CD14-positive monocyte (primary cell): ENCODE measurements at regions not wholly inside any gene's neighbourhood (a gene's known extent, or its start where the extent isn't known, plus 50 kb on each side); places are given as distances from the start of the nearest gene placed in this dataset.

ENCODE experiments used
- DNase-seq, 3 donors: peaks; one replicate each; pipeline ENCODE4 v3.0.0-alpha.2; 2011 to 2022
- H2AFZ ChIP-seq: 2 replicates; pipeline ENCODE4 v1.6.0; 2012; ENCODE audit warnings: mild to moderate bottlenecking, low read depth, low read length, inconsistent platforms; ENCODE audit not compliant: insufficient read depth, poor library complexity, severe bottlenecking
- H3K27ac ChIP-seq, 2 donors: 1 replicate in 1 of 2; 2 replicates in 1 of 2; pipeline ENCODE4 v1.5.1; 2012 to 2013; ENCODE audit warnings: low read length in 2 of 2, control low read depth in 1 of 2, inconsistent platforms in 1 of 2, low read depth in 1 of 2, mild to moderate bottlenecking in 1 of 2
- H3K27me3 ChIP-seq, 2 donors: one replicate each; pipeline versions ENCODE4 v1.6.0 to v1.6.1; 2011 to 2013; ENCODE audit warnings: low read length in 2 of 2; ENCODE audit not compliant: control insufficient read depth in 2 of 2, insufficient read depth in 2 of 2
- H3K36me3 ChIP-seq, 2 donors: replicated peaks in 1 of 2; 1 replicate in 1 of 2; 2 replicates in 1 of 2; pipeline versions ENCODE4 v1.5.1 to v1.6.1; 2012 to 2013; ENCODE audit warnings: low read length in 2 of 2, control low read depth in 1 of 2, inconsistent platforms in 1 of 2, mild to moderate bottlenecking in 1 of 2; ENCODE audit not compliant: insufficient read depth in 2 of 2, control insufficient read depth in 1 of 2
- H3K4me1 ChIP-seq, 2 donors: 1 replicate in 1 of 2; 2 replicates in 1 of 2; pipeline versions ENCODE4 v1.5.1 to v1.6.1; 2012 to 2013; ENCODE audit warnings: low read length in 2 of 2, control low read depth in 1 of 2, inconsistent platforms in 1 of 2, mild to moderate bottlenecking in 1 of 2, moderate library complexity in 1 of 2; ENCODE audit not compliant: insufficient read depth in 2 of 2, control insufficient read depth in 1 of 2
- H3K4me2 ChIP-seq: replicated peaks from 2 replicates; pipeline ENCODE3; 2012; ENCODE audit warnings: low read length, moderate library complexity, mild to moderate bottlenecking; ENCODE audit not compliant: poor library complexity, severe bottlenecking; ENCODE audit errors: extremely low read depth
- H3K4me3 ChIP-seq, 3 experiments: fragments of 200-600 bp in 1 of 3; sonication (generic) in 1 of 3; replicated peaks in 1 of 3; 1 replicate in 2 of 3; 2 replicates in 1 of 3; pipeline ENCODE4 v1.5.1; 2011 to 2013; ENCODE audit warnings: low read length in 3 of 3, mild to moderate bottlenecking in 3 of 3, control low read depth in 2 of 3, low read depth in 2 of 3, inconsistent platforms in 1 of 3, moderate library complexity in 1 of 3
- H3K79me2 ChIP-seq: 2 replicates; pipeline ENCODE4 v1.6.0; 2012; ENCODE audit warnings: mild to moderate bottlenecking, control low read depth, inconsistent platforms, low read length, moderate library complexity; ENCODE audit not compliant: insufficient read depth
- H3K9ac ChIP-seq: 2 replicates; pipeline ENCODE4 v1.6.0; 2017; ENCODE audit warnings: low read length, mild to moderate bottlenecking; ENCODE audit not compliant: insufficient read depth, poor library complexity, severe bottlenecking
- H3K9me3 ChIP-seq, 2 donors: replicated peaks in 1 of 2; 1 replicate in 1 of 2; 2 replicates in 1 of 2; pipeline versions ENCODE4 v1.5.1 to v1.6.1; 2012 to 2013; ENCODE audit warnings: low read length in 2 of 2, control low read depth in 1 of 2; ENCODE audit not compliant: control insufficient read depth in 1 of 2, insufficient read depth in 1 of 2
- H4K20me1 ChIP-seq: 2 replicates; pipeline ENCODE4 v1.6.0; 2012; ENCODE audit warnings: mild to moderate bottlenecking, low read length, control low read depth, moderate library complexity; ENCODE audit not compliant: insufficient read depth
- H3K27ac Mint-ChIP-seq, 7 donors: one replicate each; pipeline ENCODE4 v1.8.0; 2020; ENCODE audit warnings: mild to moderate bottlenecking in 7 of 7, mixed read lengths in 7 of 7, moderate library complexity in 6 of 7, inconsistent platforms in 2 of 7
- H3K27me3 Mint-ChIP-seq, 3 donors: one replicate each; pipeline ENCODE4 v1.8.0; 2021 to 2022; ENCODE audit warnings: low read depth in 3 of 3, mild to moderate bottlenecking in 3 of 3, mixed read lengths in 3 of 3, moderate library complexity in 3 of 3, inconsistent platforms in 1 of 3
- H3K36me3 Mint-ChIP-seq, 2 donors: one replicate each; pipeline ENCODE4 v1.8.0; 2020; ENCODE audit warnings: mixed read lengths in 2 of 2, inconsistent platforms in 1 of 2, mild to moderate bottlenecking in 1 of 2
- H3K4me1 Mint-ChIP-seq: one replicate; pipeline ENCODE4 v1.8.0; 2020; ENCODE audit warnings: mild to moderate bottlenecking, mixed read lengths
- H3K4me3 Mint-ChIP-seq, 2 donors: one replicate each; pipeline ENCODE4 v1.8.0; 2020; ENCODE audit warnings: mild to moderate bottlenecking in 2 of 2, mixed read lengths in 2 of 2, moderate library complexity in 1 of 2
- H3K9me3 Mint-ChIP-seq, 7 donors: one replicate each; pipeline ENCODE4 v1.8.0; 2020 to 2022; ENCODE audit warnings: mixed read lengths in 7 of 7, mild to moderate bottlenecking in 6 of 7, moderate library complexity in 6 of 7, inconsistent platforms in 2 of 7
- WGBS: methylation state at CpG from one replicate; pipeline ENCODE4 v1.1.5; 2013; ENCODE audit warnings: missing lambda C conversion rate; ENCODE audit not compliant: insufficient coverage; 5-methylcytosine and 5-hydroxymethylcytosine counted together
- intact Hi-C, 2 donors: fragments of 100-400 bp; cut with micrococcal nuclease; formaldehyde crosslinking; loops; one replicate each; pipeline versions ENCODE4 v1.15.0 to v1.15.1; 2023
- TF ChIP-seq, protein P1 (sequence below): fragments of 200-600 bp; IDR thresholded peaks from one replicate; pipeline ENCODE4 v1.8.0; 2022; ENCODE audit warnings: antibody characterized with exemption, mild to moderate bottlenecking

- intact Hi-C loops = no loop called here
- no peaks in the 10 kb centered on the region for H3K4me1 ChIP-seq
- TF ChIP-seq, protein P1, sequence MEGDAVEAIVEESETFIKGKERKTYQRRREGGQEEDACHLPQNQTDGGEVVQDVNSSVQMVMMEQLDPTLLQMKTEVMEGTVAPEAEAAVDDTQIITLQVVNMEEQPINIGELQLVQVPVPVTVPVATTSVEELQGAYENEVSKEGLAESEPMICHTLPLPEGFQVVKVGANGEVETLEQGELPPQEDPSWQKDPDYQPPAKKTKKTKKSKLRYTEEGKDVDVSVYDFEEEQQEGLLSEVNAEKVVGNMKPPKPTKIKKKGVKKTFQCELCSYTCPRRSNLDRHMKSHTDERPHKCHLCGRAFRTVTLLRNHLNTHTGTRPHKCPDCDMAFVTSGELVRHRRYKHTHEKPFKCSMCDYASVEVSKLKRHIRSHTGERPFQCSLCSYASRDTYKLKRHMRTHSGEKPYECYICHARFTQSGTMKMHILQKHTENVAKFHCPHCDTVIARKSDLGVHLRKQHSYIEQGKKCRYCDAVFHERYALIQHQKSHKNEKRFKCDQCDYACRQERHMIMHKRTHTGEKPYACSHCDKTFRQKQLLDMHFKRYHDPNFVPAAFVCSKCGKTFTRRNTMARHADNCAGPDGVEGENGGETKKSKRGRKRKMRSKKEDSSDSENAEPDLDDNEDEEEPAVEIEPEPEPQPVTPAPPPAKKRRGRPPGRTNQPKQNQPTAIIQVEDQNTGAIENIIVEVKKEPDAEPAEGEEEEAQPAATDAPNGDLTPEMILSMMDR = no peak
- no peaks in the 10 kb centered on the region for H3K36me3 ChIP-seq
- H3K27ac ChIP-seq = no peak overlapping the region
- no peak overlapping the region for H3K4me2 ChIP-seq
- no CpG with 5 or more reads among the region's 2 CpGs for WGBS
- H3K27me3 ChIP-seq = peaks cover 0 to 2% of the 10 kb centered on the region in 2 donors
- no peak overlapping the region for H3K4me3 Mint-ChIP-seq
- no peaks in the 10 kb centered on the region for H3K79me2 ChIP-seq
- H3K27me3 Mint-ChIP-seq = peaks cover 0 to 4% (median 3%) of the 10 kb centered on the region in 3 donors
- H3K4me1 Mint-ChIP-seq = no peaks in the 10 kb centered on the region
- H3K9me3 Mint-ChIP-seq = peaks cover 0 to 3% (median 0%) of the 10 kb centered on the region in 7 donors
- DNase-seq = no peak
- H3K9ac ChIP-seq = no peak overlapping the region
- H4K20me1 ChIP-seq = no peaks in the 10 kb centered on the region
- no peak overlapping the region for H3K4me3 ChIP-seq
- no peaks in the 10 kb centered on the region for H3K9me3 ChIP-seq
- H3K36me3 Mint-ChIP-seq = no peaks in the 10 kb centered on the region
- H2AFZ ChIP-seq = no peak overlapping the region
- H3K27ac Mint-ChIP-seq = no peak overlapping the region
Observed at GRCh38 chr5:74027732-74028338, 401.8 kb downstream of the ARHGEF28 start.

- no peak overlapping the region for H3K4me3 ChIP-seq
- Mint-ChIP-seq H3K4me3 (no peak overlapping the region), H3K4me1 (no peaks in the 10 kb centered on the region), H3K9me3 (peaks cover 0 to 5% (median 0%) of the 10 kb centered on the region in 7 donors), H3K36me3 (no peaks in the 10 kb centered on the region), H3K27ac (no peak overlapping the region), H3K27me3 (peaks cover 0 to 8% (median 0%) of the 10 kb centered on the region in 3 donors)
- intact Hi-C loops = no loop called here
- no peak overlapping the region for H2AFZ ChIP-seq
- no peaks in the 10 kb centered on the region for H3K36me3 ChIP-seq
- no peak overlapping the region for H3K27ac ChIP-seq
- TF ChIP-seq, protein P1 = no peak
- H3K27me3 ChIP-seq = no peaks in the 10 kb centered on the region
- no peaks in the 10 kb centered on the region for H3K9me3 ChIP-seq
- no peaks in the 10 kb centered on the region for H3K79me2 ChIP-seq
- no peaks in the 10 kb centered on the region for H4K20me1 ChIP-seq
- WGBS = 100% methylated on average over 2 of the region's 2 CpGs
- H3K4me1 ChIP-seq = no peaks in the 10 kb centered on the region
- no peak overlapping the region for H3K4me2 ChIP-seq
- H3K9ac ChIP-seq = no peak overlapping the region
- DNase-seq = no peak
Observed at GRCh38 chr5:74026310-74026709, 400.3 kb downstream of the ARHGEF28 start.
